ENCODE measurements at regions not wholly inside any gene's neighbourhood (a gene's known extent, or its start where the extent isn't known, plus 50 kb on each side); places are given as distances from the start of the nearest gene placed in this dataset.

DNA sequence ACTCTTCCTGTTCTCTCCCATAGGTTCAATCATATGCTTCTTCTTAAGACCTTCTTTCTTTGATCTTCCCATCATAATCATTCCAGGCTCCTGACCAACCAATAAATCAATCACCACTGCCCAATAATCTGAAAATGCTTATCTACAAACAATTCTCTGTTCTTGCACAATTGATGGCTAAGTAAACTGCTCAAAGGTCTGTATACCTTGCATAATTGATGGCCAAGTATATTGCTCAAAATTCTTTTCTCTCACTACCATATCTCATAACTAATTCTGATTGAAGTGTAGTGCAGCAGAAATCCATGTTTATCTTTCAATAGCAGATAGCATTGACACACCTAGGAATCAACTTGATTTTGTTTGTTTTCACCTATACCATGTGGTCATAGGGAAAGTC lies 83.4 kb upstream of the EPHA6 start:
- no peak for DNase-seq (ENCODE audit: low read depth)
- H3K4me3 ChIP-seq (ENCODE audit: control insufficient read depth, low read depth, low read length) = no peak overlapping the region
- TF ChIP-seq, protein P1, sequence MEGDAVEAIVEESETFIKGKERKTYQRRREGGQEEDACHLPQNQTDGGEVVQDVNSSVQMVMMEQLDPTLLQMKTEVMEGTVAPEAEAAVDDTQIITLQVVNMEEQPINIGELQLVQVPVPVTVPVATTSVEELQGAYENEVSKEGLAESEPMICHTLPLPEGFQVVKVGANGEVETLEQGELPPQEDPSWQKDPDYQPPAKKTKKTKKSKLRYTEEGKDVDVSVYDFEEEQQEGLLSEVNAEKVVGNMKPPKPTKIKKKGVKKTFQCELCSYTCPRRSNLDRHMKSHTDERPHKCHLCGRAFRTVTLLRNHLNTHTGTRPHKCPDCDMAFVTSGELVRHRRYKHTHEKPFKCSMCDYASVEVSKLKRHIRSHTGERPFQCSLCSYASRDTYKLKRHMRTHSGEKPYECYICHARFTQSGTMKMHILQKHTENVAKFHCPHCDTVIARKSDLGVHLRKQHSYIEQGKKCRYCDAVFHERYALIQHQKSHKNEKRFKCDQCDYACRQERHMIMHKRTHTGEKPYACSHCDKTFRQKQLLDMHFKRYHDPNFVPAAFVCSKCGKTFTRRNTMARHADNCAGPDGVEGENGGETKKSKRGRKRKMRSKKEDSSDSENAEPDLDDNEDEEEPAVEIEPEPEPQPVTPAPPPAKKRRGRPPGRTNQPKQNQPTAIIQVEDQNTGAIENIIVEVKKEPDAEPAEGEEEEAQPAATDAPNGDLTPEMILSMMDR (conservative IDR thresholded peaks at IDR 0.05; ENCODE audit: control insufficient read depth, insufficient read depth, low read depth, low read length) = no peak

DNA sequence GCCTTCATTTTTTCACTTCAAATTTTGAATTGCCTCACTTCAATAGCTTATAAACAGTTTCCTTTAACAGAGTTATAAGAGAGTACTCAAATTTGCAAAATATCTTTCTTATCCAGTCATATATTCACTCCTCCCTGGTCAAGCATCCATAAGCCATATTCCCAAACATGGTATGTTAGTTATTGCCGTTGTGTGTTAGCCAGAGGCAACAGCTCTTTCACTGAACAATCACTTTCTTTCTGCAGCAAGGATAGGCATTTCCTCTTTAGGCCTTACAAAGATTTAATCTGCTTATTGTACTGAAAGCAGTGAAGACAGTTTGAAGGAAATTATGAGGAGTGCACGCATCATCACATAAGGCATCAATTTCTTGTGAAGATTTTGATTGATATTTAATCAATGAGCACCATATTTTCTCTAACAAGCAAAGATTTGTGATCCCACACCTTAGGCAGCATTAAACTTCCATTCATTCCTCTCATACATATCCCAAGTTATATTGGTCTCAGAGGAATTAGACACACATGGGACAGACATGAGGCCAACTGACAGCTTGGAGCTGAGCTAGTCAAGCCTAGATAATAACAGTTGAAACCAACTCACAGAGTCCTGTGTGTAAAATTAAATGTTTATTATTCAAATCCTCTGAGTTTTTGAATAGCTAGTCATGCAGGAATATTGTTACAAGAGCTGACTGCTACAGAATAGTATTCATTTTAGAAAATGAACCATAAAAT lies 80.0 kb upstream of the EPHA6 start:
- no peak overlapping the region for H3K4me3 ChIP-seq (ENCODE audit: control insufficient read depth, low read depth, low read length)
- no peak for DNase-seq (ENCODE audit: low read depth)
- TF ChIP-seq, protein P1 (conservative IDR thresholded peaks at IDR 0.05; ENCODE audit: control insufficient read depth, insufficient read depth, low read depth, low read length) = no peak

DNA sequence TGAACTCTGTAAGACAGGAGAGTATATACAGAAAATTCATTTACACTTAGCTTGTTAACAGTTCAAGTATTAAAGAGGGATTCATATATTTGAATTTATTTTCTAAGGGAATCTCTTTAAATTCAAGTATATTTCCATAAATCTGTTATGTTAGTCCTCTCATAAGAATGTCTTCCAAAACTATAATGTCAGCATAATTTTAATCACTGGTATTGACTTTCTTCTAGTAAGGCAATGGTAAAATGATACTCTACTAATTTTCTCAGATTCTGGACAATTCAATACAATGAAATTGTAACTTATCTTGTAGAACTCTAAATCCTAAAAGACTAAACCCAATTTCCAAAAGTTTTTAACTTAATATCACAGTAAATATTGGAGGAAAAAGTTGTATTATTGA lies 66.3 kb upstream of the EPHA6 start:
- no peak for DNase-seq (ENCODE audit: low read depth)
- H3K4me3 ChIP-seq (ENCODE audit: control insufficient read depth, low read depth, low read length) = no peak overlapping the region
- TF ChIP-seq, protein P1 (conservative IDR thresholded peaks at IDR 0.05; ENCODE audit: control insufficient read depth, insufficient read depth, low read depth, low read length) = no peak

DNA sequence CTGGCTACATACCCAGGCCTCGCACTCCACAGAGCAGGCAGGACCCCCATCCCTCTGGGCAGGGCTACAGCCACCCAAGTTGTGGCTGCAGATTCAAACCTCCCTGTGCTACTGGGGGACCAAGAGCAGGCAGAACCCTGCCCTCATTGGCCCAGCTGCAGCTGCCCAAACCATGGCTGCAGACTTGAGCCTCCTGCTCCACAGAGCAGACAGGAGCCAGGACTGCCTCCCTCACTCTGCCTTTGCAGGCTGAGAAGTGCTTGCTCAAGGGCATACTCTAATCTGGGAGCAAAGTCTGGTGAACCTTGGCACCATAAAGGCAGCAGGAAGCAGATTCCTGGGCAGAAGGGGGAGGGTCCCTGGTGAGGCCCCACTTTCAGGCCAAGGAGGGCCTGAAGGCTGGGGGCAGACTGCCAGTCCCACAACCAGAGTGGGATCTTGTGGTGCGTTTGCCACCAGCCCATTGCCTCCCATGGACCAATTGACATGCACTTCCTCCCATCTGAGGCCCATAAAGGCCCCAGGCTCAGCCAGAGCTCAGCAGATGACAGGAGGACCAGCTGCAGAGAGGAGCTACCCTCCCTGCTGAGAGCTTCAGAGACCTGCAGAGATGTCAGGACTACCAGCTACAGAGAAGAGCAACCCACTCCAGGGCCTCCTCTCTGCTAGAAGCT lies 64.2 kb upstream of the EPHA6 start:
- DNase-seq (ENCODE audit: low read depth) = no peak
- TF ChIP-seq, protein P1 (conservative IDR thresholded peaks at IDR 0.05; ENCODE audit: control insufficient read depth, insufficient read depth, low read depth, low read length) = no peak

DNA sequence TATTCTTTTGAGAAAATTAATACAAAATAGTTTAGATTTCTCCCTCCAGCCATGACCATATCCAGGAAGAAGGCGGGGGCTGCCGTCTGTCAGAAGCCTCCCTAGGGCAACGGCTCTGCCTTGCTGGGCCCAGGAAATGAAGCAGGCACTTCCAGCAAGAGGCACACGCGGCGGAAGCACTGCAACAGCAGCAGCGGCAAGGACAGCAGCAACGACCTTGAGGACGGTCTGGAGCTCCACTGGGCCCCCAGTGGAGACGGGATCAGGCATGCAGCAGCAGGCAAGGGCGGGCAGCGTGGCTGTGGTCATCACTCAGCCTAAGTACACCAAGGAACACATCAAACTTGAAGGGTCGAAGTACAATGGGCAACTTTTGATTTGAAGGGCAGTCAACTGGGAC lies 61.3 kb upstream of the EPHA6 start:
- H3K4me3 ChIP-seq (ENCODE audit: control insufficient read depth, low read depth, low read length) = no peak overlapping the region

More for the DNA sequence above, 64.2 kb upstream of the EPHA6 start:
- no peak overlapping the region for H3K4me3 ChIP-seq (ENCODE audit: control insufficient read depth, low read depth, low read length)

DNA sequence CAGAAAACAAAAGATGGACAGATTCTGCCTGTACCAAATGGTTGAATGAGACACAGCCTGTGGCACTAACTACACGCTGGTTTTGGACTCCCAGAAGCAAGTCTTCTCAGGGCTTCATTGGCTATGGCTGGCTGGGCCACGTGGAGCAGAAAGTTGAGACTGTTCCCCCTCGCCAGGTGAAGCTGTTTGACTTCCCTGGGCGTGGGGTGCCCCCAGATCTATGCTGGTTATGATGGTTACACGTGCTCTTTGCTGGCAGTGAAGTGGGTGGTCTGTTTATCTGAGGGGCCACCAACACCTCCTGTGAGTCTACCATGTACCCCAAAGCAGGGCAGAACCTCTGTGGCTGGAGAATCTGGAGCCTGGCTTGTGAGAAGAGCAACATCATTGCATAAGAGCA lies 60.3 kb upstream of the EPHA6 start:
- no peak for DNase-seq (ENCODE audit: low read depth)
- H3K4me3 ChIP-seq (ENCODE audit: control insufficient read depth, low read depth, low read length) = no peak overlapping the region
- TF ChIP-seq, protein P1 (conservative IDR thresholded peaks at IDR 0.05; ENCODE audit: control insufficient read depth, insufficient read depth, low read depth, low read length) = no peak

More for the DNA sequence above, 61.3 kb upstream of the EPHA6 start:
- TF ChIP-seq, protein P1 (conservative IDR thresholded peaks at IDR 0.05; ENCODE audit: control insufficient read depth, insufficient read depth, low read depth, low read length) = no peak
- DNase-seq (ENCODE audit: low read depth) = no peak
